ENCODE measurements at regions not wholly inside any gene's neighbourhood (a gene's known extent, or its start where the extent isn't known, plus 50 kb on each side); places are given as distances from the start of the nearest gene placed in this dataset.

GRCh38 chr16:54503011-54503855 lies 216.6 kb upstream of the IRX3 start:
- no peak overlapping the region for H3K4me3 ChIP-seq (replicated peaks; ENCODE audit: low read depth, low read length)
- no peak for DNase-seq (ENCODE audit: extremely low read depth, low read depth)
- no peak for TF ChIP-seq CTCF (IDR thresholded peaks at IDR 0.05; ENCODE audit: low read depth, low read length, missing control alignments)

- H3K4me3 ChIP-seq (replicated peaks; ENCODE audit: low read depth, low read length), result no peak overlapping the region
Measured at GRCh38 chr16:54501797-54502196, 215.2 kb upstream of the IRX3 start.

GRCh38 chr16:54493594-54493993 lies 207.0 kb upstream of the IRX3 start:
- H3K4me3 ChIP-seq (replicated peaks; ENCODE audit: low read depth, low read length), result no peak overlapping the region
- no peak for TF ChIP-seq CTCF (IDR thresholded peaks at IDR 0.05; ENCODE audit: low read depth, low read length, missing control alignments)
- DNase-seq (ENCODE audit: extremely low read depth, low read depth), result no peak

More at GRCh38 chr16:54501797-54502196, 215.2 kb upstream of the IRX3 start:
- no peak for TF ChIP-seq CTCF (IDR thresholded peaks at IDR 0.05; ENCODE audit: low read depth, low read length, missing control alignments)
- no peak for DNase-seq (ENCODE audit: extremely low read depth, low read depth)

- H3K4me3 ChIP-seq (replicated peaks; ENCODE audit: low read depth, low read length), result no peak overlapping the region
Measured at GRCh38 chr16:54493061-54493460, 206.5 kb upstream of the IRX3 start.

GRCh38 chr16:54490112-54490488 lies 203.5 kb upstream of the IRX3 start:
- H3K4me3 ChIP-seq (replicated peaks; ENCODE audit: low read depth, low read length), result no peak overlapping the region
- DNase-seq (ENCODE audit: extremely low read depth, low read depth), result no peak
- no peak for TF ChIP-seq CTCF (IDR thresholded peaks at IDR 0.05; ENCODE audit: low read depth, low read length, missing control alignments)

More at GRCh38 chr16:54493061-54493460, 206.5 kb upstream of the IRX3 start:
- TF ChIP-seq CTCF (IDR thresholded peaks at IDR 0.05; ENCODE audit: low read depth, low read length, missing control alignments), result no peak
- DNase-seq (ENCODE audit: extremely low read depth, low read depth), result peak; percentile 17

GRCh38 chr16:54489225-54490111 lies 202.9 kb upstream of the IRX3 start:
- DNase-seq (ENCODE audit: extremely low read depth, low read depth), result no peak
- no peak overlapping the region for H3K4me3 ChIP-seq (replicated peaks; ENCODE audit: low read depth, low read length)
- TF ChIP-seq CTCF (IDR thresholded peaks at IDR 0.05; ENCODE audit: low read depth, low read length, missing control alignments), result no peak

Data from HFF-Myc (cell line).